ENCODE measurements at regions not wholly inside any gene's neighbourhood (a gene's known extent, or its start where the extent isn't known, plus 50 kb on each side); places are given as distances from the start of the nearest gene placed in this dataset.

DNA sequence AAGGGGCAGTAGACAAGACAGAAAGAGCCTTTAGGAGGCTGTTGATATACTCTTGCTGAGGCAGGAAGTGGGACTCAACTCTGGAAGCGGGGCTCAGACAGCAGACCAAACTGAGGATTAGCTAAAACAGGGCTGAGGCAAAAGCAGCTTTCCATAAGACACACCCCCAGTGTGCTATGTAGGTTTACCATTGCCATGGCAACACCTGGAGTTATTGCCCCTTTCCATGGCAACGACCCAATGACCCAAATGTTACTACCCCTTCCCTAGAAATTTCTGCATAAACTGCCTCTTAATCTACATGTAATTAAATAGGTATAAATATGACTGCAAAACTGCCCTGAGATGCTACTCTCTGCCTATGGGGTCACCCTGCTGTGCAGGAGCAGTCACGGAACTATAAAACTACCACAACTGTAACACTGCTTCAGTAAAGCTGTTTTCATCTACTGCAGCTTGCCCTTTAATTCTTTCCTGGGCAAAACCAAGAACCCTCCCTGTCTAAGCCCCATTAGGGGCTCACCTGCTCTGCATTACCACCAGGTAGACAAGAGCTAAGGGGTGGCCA, 348.4 kb upstream of the PODXL start:
- POLR2A ChIA-PET = no interaction called here
- CTCF ChIA-PET = no interaction called here

DNA sequence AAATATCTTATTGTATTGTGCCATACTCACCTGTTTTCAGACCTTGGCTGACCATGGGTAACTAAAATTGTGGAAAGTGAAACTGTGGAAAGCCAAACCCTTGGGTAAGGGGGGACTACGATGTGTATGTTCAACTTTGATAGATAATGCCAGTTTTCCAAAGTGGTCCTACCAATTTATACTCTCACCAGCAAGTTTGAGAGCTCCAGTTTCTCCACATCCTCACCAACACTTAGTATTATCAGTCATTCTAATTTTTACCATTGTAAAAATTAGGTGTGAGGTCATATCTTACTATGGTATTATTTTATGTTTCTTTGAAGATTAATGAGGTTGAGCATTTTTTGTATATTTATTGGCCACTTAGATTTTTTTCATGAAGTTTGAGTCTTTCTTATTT, 346.9 kb upstream of the PODXL start:
- ChIA-PET CTCF (no interaction called here), POLR2A (no interaction called here)

DNA sequence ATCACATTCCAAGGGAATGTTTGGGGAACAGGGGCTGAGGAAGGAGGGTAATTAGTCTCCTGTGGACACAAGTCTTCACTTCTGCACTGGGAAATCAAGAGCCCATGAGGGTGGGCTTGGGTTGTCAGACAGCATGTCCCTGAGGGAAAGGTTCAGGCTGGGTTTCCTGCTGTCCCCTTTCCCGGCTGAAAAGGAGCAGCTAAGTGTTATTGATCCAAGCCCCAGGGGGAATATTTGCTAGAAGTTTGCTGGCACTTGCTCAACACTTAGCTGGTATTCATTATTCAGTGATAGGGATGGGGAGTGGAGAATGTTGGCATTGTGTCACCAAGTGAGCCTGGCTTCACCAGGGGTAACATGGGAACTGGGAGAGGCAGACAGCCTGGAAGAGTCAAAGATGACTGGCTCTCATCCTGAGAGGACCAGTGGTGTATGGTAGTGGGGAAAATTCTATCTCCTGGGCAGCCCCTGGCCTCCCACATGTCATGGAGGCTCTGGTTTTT, 344.4 kb upstream of the PODXL start:
- ChIA-PET POLR2A (no interaction called here), CTCF (no interaction called here)

DNA sequence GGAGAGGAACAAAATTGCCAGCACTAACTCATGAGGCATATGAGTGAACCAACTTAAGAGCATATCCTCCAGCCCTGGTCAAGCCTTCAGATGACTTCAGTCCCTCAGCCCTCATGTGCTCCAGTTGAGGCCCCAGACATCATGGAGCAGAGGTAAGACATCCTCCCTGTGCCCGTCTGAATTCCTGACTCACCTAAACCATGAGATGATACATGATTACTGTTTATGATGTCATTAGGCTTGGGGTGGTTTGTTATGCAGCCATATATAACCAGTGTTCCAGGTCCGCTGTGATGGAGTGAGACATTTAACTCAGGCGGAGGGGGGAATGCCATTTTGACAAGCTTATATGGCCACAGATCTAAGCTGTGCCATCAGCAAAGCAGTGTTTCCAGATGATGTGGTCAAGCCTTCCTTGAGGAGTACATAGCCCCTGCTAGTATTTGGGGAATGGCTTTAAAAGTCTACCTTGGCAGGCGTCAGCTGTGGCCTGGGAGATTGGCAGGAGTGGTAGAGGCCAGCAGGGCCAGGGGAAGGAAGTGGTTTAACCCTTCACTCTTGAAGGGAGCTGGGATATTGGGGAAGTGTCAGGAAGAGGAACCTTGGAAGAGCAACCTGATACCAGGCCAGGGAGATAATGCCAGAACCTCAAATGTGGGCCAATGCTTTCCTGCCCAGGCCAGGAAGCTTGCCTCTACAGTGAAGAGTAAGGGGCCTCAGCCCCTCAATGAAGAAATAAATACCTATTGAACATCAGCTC, 343.0 kb upstream of the PODXL start:
- ChIA-PET POLR2A (no interaction called here), CTCF (no interaction called here)

DNA sequence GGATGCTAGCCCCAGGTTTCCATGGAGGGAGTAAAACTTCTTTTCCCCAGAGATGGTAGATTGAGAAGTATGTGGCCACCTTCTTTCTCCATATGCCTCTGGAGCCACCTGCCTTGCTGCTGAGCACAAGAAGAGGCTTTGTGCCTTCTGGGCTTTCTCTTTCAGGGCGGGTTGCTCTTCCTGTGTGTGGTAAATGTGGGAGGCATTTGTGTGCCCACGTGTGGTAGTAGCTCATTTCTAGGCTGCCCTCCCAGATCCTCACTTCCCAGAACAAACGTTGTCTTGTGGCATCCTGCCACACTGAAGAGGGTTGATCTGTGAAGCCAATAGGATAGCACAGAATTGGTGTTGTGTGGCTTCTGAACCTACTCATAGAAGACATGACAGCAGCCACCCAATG, 342.0 kb upstream of the PODXL start:
- ChIA-PET CTCF (no interaction called here), POLR2A (no interaction called here)

DNA sequence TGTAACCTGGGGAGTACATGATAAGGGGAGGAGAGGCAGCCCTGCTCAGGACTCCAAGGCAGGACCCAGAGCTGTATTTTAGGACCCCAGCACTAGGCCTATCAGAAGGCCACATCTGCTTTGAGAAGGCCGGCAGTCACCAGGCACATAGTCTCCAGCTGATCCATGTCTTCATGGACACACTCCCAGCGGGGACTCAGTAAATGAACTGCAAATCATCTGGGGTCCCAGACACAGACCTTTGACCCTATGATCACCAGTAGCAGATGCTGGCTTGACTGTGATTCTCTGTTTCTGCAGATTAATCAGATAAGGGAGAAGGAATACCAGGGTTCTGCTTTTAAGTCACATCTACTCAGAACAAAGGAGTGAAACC, 341.4 kb upstream of the PODXL start:
- ChIA-PET POLR2A (no interaction called here), CTCF (no interaction called here)

DNA sequence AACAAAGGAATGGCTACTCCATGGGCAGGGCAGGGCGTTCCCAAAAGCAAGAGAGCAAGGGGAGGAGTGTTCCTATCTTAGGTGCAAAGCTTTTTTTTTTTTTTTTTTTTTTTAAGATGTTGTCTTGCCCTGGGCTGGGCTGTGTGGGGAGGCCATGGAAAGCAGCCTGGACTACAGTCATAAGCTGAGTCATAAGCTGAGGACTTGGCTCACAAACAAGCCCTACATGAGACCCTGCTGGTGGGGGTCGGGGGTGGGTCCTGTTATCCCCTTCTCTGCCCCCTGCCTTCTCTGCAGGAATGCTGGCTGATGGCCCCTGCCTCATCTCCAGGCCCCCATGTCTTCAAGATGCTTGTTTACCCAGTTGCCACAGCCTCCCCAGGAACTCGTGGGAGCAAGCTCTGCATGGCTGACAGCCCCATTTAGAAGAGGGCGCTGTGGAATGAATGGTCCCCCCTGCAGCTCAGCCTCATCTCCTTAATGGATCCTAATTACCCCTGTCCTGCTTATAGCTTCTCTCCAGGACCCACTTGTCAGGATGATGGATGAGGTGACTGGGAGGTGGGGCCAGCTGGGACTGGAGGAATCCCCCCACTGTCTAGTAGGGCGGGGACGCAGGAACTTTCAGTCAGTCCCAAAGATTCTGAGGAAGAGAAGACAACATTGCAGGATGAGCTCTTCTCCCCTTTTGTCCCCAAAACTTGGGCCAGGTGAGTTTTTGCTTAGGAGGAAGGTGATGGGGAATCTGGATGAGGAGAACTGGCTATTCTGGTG, 340.8 kb upstream of the PODXL start:
- CTCF ChIA-PET = no interaction called here
- POLR2A ChIA-PET = no interaction called here

DNA sequence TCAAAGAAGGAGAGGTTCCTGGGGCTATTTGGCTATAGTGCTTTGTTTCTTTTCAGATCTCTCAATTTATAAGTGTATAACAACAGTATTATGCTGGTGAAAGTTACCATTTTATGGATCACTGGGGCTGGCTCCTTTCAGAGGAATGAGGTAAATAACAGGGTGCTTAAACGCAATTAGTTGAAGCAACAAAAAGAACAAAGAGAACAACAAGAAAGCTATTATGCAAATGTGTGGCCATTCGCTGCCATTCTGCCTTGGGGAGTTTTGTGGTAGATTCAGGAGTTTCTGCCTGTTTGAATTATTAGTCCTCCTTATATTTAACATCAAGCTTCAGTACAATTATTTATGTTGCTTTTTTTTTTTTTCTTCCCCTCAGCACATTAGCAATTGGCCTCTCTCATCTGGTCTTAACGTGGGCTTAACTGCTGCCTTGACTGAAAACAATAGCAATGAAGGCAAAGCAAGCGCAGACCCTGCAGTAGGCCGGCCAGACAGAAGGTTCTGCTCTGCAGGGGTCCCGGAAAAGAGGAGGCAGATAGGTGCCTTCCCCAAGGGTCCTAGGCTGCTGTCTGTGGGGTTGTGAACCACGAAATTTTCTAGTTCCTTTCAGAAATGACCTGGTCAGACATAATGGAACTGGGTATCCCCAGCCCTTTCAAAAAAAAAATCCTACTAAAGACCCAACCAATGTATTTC, 339.9 kb upstream of the PODXL start:
- ChIA-PET CTCF (no interaction called here), POLR2A (no interaction called here)

DNA sequence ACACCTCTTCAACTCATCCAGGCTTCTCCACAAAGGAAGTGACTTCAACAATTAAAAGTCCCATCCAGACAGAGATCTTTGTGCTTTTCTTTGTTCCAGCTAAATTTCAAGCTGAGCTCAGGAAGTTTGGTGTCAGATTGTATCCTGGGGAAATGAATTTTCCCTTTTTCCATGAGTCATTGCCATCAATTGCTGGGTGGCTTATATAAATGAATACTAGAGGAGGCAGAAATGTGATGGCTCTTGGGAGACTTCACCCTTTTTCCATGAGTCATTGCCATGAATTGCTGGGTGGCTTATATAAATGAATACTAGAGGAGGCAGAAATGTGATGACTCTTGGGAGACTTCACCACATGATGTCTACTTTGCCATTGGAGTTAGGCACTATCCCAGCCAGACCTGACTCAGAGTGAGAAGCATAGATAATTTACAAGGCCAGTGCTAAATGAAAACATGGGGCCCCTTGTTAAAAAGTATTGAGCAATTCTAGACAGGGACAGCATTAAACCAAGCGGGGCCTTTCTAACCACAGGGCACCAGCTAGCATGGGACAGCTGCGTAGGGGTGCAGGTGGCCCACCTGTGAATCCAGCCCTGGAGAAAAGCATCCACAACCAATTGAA, 339.2 kb upstream of the PODXL start:
- ChIA-PET POLR2A (no interaction called here), CTCF (no interaction called here)

DNA sequence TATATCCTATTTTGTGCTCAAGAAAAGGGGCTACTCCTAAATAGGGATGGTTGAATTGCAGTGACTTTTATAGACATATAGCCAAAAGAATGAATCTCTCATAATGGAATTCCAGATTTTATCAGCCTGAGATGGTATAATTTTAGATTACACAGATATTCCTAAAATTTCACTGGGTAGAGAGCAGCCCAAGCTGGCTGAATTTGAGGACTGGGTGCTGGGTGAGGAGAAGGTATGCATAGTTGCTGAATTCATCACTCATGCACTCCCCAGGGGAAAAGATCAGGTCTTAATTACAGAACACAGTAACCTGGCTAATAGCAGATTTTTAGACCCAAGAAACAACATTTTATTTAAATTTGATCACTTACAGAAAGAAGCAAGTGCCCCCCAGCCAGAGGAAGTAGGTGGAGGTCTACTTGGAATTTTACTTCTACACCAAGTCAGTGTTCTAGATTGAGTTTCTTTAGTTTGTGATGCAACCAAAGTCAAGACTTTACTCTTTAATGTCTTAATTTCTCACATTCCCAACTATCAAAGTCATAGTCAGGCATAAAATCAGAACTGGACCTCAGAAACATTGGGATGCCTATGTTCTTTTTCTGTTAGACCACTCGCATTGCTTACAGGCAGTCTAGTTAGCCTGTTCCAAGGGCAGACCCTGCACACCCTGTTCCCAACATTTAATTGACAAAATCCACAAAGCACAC, 337.4 kb upstream of the PODXL start:
- ChIA-PET CTCF (no interaction called here), POLR2A (no interaction called here)

DNA sequence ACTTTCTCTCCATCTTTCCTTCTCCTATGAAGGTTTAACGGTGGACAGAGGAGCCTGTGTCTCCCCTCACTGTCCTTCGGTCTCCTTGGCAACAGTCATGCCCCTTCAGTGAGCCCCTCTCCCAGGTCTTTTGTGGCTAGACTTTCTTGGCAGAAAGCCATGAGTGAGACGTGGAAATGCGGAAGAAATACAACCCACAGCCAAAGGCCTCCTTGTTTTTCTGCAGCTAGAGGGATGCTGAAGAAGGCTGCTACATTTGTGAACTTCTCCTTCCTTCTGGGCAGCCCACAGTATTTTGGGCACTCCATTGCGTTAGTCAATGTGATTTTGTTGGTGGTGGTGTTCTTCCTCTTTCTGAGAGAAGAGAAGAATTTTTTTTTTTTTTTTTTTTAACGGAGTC, 333.7 kb upstream of the PODXL start:
- POLR2A ChIA-PET = no interaction called here

DNA sequence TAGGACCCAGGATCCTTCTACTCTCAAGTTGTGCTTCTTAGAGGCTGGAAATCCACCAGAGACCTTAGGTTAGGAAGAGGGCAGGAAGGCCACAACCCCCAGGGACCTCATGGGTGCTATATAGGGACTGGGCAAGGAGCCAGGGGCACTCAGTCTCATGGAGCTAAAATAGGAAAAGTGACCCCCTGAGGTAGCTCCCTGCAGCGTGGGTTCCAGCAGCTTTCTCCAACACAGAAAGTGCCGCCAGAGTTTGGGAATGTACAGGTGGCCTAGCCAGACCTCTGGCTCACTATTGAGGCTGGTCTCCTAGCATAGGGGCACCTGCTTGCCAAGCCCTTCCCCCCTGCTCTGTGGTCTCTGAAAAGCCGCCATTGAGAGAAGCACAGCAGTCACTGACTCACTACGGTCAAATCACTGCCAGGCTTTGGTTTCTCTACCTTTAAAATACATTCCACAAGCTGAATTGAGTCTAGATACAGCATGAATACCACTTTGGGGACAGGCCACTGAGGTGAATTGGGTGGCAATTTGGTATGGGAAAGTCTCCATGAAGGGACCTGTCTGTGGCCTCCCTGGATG, 333.2 kb upstream of the PODXL start:
- CTCF ChIA-PET = no interaction called here
- POLR2A ChIA-PET = no interaction called here

More for the DNA sequence above, 333.7 kb upstream of the PODXL start:
- CTCF ChIA-PET = no interaction called here

DNA sequence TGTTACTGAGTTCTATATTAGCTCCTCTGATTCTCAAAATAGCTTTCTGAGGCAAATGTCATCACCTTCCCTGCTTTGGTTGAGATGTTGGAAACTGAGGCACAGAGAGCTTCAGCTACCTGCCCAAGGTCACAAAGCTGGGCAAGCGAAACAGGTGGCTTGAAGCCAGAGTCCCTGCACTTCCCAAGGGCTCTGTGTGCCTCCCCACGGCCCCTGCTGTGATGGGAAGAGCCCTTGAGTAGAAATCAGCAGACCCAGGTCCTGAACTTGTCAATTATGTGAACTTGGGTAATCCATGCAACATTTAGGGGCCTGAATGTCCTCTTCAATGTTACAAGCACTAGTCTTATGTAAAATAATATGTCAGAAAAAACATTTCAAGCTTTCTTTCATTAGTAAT, 327.3 kb upstream of the PODXL start:
- CTCF ChIA-PET = no interaction called here
- POLR2A ChIA-PET = no interaction called here

DNA sequence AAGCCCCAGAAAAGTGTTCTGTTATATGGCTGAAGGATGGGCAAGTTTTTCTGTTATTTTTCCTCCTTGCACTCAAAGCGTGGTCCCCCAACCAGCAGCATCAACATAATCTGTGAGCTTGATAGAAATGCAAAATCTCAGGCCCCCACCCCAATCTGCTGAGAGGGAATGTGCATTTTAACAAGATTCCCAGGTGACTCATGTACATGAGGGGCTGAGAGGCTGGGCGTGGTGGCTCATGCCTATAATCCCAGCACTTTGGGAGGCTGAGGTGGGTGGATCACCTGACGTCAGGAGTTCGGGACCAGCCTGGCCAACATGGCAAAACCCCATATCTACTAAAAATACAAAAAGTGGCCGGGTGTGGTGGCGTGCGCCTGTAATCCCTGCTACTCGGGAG, 326.8 kb upstream of the PODXL start:
- ChIA-PET CTCF (no interaction called here), POLR2A (no interaction called here)

DNA sequence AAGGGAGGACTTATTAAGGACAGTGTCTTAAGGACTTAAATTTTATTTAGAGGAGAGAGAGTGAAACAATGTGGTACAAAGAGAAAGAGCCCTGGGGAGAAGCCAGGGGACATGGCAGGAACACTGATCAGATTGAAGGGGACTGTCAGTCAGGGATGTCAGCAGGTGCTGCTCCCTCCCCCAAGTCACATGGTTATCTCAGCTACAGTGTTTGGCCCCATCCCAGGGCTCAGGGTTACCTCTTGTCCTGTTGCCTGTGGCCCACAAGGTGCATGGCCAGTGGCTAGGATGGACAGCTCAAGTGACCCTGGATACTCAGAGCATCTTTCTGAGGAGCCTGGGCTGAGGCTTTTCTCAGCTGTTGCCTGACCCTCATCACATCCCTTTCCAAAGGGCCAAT, 325.9 kb upstream of the PODXL start:
- ChIA-PET POLR2A (no interaction called here), CTCF (no interaction called here)

DNA sequence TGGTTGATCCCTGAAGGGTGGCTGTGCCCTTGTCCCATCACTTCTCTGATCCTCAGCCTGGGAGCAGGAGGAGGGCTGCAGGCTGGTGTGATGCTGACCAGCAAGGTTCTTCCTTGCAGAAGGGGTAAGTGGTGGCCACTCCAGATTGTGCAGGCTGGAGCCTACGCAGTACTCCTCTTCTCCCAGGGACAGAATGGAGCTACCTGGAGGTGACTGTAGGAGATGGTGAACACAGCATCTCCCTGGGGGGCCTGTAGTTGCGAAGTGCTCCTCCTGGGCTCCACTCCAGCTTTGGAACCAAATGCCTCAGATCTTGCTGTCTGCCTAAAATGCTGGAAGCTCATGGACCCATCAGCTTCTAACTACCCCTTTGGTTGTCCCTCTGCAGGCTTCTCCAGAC, 323.6 kb upstream of the PODXL start:
- CTCF ChIA-PET = no interaction called here
- POLR2A ChIA-PET = no interaction called here

DNA sequence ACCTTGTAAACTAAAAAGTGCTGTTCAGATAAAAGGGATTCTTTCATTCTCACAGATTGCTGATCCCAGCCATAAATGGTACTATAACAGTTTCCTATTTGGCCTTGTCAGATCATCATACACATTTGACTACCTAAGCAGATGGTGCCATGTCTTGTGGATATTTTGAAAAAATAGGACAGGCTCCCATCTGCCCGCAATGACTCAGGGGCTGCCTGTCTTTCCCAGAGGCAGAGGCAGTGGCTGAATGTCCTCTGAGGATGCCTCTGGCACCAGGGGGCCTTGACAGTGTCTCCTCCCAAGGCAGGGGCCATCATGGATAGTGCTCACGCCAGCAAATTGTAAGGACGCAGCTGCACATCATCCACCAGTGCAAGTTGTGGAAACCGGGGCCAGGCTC, 323.0 kb upstream of the PODXL start:
- ChIA-PET POLR2A (no interaction called here), CTCF (interaction anchor here (1.1 kb wide), 1 partner anchor 12 kb away, joined by 3 read pairs; no protein-coding TSS in a partner anchor)

DNA sequence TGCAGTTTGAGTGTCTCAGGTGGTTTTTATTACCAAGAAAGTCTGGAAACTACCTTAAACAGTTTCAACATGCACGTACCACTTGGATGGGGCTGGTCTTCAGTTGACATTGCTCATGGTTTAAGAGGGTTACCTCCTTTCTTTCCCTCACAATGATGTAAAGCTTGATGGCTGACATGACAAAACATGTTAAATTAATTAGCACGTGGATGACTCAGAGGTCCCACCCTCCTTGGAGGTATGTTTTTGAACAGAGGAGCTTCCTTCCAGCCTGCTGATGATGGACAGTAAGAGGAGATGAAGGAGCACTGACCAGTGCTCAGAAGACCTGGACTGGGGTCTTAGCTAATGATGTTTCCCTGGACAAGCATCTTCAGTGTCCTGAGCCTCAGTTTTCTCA, 322.3 kb upstream of the PODXL start:
- ChIA-PET POLR2A (no interaction called here), CTCF (interaction anchor here (1.1 kb wide), 1 partner anchor 12 kb away, joined by 3 read pairs; no protein-coding TSS in a partner anchor)

DNA sequence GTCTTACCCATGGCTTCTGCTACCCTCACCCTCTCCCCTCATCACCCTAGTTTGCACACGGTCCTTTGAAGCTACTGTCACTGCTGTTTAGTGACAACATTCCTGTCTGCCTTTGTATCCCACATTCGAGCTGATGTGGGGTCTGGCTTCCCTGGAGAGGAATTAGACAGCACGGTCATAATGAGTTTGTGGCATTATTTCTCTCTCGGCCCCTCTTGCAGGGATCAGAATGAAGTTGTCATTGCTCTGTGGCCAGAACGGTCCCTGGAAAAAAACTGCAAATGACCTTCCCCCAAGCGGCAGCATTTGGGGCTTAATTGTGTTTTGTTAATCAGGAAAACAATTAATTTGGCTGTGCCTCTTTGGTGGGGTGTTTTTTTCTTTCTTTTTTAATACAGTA, 317.2 kb upstream of the PODXL start:
- ChIA-PET CTCF (no interaction called here), POLR2A (no interaction called here)

DNA sequence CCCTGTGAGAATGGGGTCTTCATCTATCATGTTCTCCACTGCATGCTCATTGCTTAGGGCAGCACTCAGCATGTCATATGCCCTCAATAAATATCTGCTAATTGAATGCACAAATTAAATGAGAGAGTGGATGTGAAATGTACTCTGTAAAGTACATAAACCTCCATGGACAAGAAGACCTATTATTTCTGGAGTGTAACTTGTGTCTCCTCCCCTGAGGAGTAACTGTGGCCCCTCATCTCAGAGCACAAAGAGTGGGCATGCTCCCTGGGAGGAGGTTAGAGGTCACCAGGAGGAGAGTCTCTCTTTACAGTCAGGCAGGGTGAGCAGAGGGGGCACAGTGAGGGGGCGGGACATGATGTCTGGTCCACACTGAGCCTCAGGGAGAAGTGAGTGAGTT, 313.6 kb upstream of the PODXL start:
- ChIA-PET CTCF (no interaction called here), POLR2A (no interaction called here)

Measured in activated CD8-positive, alpha-beta memory T cell treated with anti-CD3 and anti-CD28 coated beads for 36 hours (primary cell).